ENCODE measurements at regions not wholly inside any gene's neighbourhood (a gene's known extent, or its start where the extent isn't known, plus 50 kb on each side); places are given as distances from the start of the nearest gene placed in this dataset.

DNA sequence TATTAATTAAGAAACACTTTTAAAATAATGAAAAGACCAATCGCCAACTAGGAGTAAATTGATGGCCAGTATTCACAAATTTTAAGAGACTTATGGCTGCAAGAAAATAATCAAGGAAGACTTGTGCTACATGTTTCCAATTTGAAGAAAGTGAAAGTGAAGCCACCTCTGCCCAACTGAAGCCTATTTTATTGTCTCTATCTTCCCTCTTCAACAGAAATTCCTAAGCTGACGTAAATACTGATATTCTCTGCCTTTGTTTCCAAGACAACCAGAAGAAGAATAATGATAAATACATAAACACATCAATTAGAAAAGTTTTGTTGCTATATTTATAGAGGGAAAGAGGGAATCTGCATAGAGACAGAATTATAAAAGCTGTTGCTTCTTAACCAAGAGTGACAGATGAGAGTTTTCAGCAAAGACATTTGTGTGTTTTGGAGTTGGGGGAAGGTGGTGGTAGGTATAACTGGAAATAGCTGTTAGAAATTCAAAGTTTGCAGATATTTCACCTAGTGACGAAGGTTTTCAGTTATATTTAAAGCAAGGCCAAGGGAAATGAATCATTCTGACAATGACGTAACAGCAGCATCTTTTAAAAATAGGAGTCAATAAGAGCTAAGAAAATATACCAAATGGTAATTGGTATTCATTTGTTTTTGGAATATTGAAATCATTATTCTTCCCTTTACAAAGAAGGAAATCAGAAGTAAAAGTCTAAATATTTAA, 576.6 kb upstream of the SORCS1 start:
- H3K4me3 Mint-ChIP-seq, result no peak overlapping the region
- H3K27me3 Mint-ChIP-seq, result no peaks in the 10 kb centered on the region
- H3K9me3 Mint-ChIP-seq (ENCODE audit: low read depth), result peaks cover 18% of the 10 kb centered on the region
- DNase-seq (no peak), ATAC-seq (no peak)
- CTCF ChIA-PET, result interaction anchor here (1.8 kb wide), 1 partner anchor 51 kb away, joined by 3 read pairs; no protein-coding TSS in a partner anchor
- H3K27ac Mint-ChIP-seq, result no peak overlapping the region
- no peaks in the 10 kb centered on the region for H3K4me1 Mint-ChIP-seq
- no peaks in the 10 kb centered on the region for H3K36me3 Mint-ChIP-seq

DNA sequence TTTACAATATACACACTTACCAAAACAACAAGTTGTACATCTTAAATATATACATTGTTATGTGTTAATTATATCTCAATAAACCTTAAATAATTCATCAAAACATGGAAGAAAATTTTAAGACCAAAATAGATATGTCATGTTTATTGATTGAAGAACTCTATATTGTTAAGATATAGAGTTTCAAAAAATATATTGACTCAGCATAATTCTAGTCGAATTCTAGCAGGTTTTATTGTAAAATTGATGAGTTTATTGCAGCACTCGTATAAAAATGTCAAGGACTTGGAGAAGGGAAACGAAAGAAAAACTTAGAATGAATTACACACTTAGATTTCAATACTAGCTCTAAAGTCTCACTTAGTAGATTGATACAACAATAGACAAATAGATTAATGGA, 575.4 kb upstream of the SORCS1 start:
- DNase-seq, result no peak
- H3K9me3 Mint-ChIP-seq (ENCODE audit: low read depth), result peaks cover 20% of the 10 kb centered on the region
- no peak for ATAC-seq
- no peak overlapping the region for H3K27ac Mint-ChIP-seq
- no peaks in the 10 kb centered on the region for H3K36me3 Mint-ChIP-seq
- CTCF ChIA-PET, result no interaction called here
- no peak overlapping the region for H3K4me3 Mint-ChIP-seq
- H3K4me1 Mint-ChIP-seq, result no peaks in the 10 kb centered on the region
- H3K27me3 Mint-ChIP-seq, result no peaks in the 10 kb centered on the region

DNA sequence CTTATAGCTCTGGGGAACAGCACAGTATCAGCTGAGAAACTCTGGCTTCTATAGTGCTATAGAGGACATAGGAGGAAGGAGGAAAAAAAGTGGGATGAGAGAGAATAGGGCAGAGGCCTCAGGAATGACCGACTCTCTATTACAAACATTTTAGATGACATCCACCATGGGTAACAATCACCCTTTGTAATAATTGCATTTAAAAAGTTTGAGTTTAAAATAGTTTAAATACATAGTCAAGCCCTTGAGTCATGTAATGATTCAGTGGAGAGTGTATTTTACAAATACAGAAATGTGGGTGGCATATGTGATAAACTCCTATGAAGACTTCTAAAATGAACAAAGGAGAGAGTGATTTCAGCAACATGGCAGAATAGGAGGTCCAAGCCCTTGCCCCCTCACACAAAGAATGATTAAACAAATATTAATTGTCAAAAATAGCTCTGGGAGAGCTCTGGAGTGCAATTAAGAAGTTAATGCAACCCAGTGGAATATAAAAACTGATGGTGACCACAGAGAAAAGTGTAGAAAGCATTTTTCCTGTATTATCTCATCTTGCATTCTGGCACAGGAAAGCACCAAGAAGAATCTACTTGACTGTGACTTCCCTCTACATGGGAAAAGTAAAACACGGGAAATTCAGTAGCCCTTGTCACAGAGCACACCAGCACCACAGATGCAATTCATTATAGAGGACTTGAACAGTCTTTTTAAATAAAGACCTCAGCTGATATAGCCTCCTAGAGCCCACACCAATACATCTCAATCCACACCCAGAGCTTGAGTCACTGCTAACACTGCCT, 569.0 kb upstream of the SORCS1 start:
- Mint-ChIP-seq H3K27me3 (no peaks in the 10 kb centered on the region), H3K9me3 (ENCODE audit: low read depth) (peaks cover 21% of the 10 kb centered on the region), H3K36me3 (no peaks in the 10 kb centered on the region), H3K27ac (no peak overlapping the region), H3K4me3 (no peak overlapping the region), H3K4me1 (no peaks in the 10 kb centered on the region)
- ATAC-seq (no peak), DNase-seq (no peak)
- CTCF ChIA-PET, result no interaction called here

DNA sequence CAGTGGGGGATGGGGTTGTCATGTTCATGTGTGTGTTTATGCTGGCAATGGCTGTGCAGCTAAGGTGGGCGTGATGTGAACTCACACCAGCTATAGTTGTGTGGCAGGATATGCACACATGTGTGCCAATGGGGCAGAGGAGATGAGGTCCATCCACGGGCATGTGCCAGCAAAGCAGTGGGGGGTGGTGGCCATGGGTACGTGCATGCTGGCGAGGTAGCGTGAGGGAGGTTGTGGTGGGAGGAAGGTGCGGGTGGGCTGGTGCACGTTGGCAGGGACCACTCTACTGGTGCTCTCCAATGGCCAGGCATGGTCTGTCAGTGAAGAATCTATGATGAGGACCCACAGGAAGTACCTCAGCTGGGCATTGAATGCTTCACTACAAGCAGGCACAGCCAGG, 567.5 kb upstream of the SORCS1 start:
- peaks cover 18% of the 10 kb centered on the region for H3K9me3 Mint-ChIP-seq (ENCODE audit: low read depth)
- ATAC-seq (no peak), DNase-seq (no peak)
- CTCF ChIA-PET, result no interaction called here
- no peaks in the 10 kb centered on the region for H3K36me3 Mint-ChIP-seq
- no peak overlapping the region for H3K4me3 Mint-ChIP-seq
- H3K4me1 Mint-ChIP-seq, result no peaks in the 10 kb centered on the region
- H3K27me3 Mint-ChIP-seq, result no peaks in the 10 kb centered on the region
- H3K27ac Mint-ChIP-seq, result no peak overlapping the region

DNA sequence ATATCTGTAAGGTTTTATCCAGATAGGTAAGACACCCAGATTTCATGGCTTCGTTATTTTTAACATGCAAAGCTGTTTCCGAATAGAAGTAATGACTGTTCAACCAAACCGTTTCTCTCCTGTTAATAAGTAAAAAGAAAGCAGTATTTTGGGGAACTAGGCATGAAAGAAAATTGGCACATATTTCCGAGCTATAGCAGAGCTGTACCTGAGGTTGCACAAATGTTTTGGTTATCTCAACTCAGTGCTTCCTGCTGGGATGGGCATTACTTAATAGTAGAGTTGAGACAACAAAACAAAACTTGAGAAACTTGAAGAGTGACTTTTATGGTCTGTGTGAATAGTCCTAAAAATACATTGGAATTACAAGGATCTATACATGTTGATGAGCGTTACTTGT, 564.3 kb upstream of the SORCS1 start:
- CTCF ChIA-PET, result no interaction called here
- Mint-ChIP-seq H3K4me1 (no peaks in the 10 kb centered on the region), H3K36me3 (no peaks in the 10 kb centered on the region), H3K9me3 (ENCODE audit: low read depth) (peaks cover 15% of the 10 kb centered on the region), H3K27ac (no peak overlapping the region), H3K27me3 (no peaks in the 10 kb centered on the region), H3K4me3 (no peak overlapping the region)
- no peak for ATAC-seq
- no peak for DNase-seq

DNA sequence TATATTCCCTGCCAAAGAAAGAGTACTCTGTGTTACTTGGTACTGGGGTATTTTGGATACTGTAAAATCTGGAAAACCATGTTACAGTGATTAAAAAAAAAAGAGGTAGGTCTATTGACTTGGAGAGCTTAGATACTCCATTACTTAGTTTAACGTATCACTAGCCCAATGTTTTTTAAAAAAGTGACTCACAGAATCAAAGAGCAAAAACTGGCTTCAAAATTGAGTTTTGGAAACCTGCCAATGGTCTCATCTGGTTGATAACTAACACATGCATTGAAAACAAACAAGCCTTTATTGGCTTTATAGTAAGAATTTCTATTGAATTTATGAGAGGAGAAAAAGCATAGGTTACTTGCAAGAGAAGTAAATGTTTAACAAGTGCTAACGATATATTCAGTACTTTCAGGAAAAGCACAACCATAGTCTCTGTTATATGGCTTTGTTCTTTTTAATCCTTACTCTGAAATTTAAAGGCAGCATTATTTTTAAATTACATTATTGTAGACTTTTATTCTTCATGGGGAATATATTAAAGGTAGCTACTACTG, 563.3 kb upstream of the SORCS1 start:
- no peaks in the 10 kb centered on the region for H3K4me1 Mint-ChIP-seq
- H3K4me3 Mint-ChIP-seq, result no peak overlapping the region
- no peak for DNase-seq
- peaks cover 13% of the 10 kb centered on the region for H3K9me3 Mint-ChIP-seq (ENCODE audit: low read depth)
- no peaks in the 10 kb centered on the region for H3K27me3 Mint-ChIP-seq
- ATAC-seq, result no peak
- H3K36me3 Mint-ChIP-seq, result no peaks in the 10 kb centered on the region
- no peak overlapping the region for H3K27ac Mint-ChIP-seq
- CTCF ChIA-PET, result no interaction called here

DNA sequence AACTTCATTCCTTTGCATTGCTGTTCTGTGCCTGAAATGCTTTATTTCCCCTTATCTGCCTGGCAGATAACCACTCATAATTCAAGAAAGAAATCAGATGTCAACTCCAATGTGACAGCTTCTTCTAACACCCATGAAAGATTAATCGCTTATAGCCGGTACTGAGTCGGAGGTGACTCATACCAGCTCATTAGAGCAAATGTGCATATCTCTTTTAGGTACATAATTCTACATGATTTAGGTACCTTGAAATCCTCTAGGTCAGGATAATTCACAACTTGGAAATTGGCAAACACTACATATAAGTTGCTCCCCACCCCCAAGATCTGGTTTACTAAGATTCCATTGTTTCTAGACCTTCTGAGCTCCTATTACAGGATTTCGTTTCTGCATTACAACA, 554.4 kb upstream of the SORCS1 start:
- Mint-ChIP-seq H3K4me1 (no peaks in the 10 kb centered on the region), H3K4me3 (no peak overlapping the region), H3K27me3 (no peaks in the 10 kb centered on the region), H3K36me3 (no peaks in the 10 kb centered on the region), H3K9me3 (ENCODE audit: low read depth) (peaks cover 4% of the 10 kb centered on the region), H3K27ac (no peak overlapping the region)
- CTCF ChIA-PET, result no interaction called here
- no peak for ATAC-seq
- no peak for DNase-seq

DNA sequence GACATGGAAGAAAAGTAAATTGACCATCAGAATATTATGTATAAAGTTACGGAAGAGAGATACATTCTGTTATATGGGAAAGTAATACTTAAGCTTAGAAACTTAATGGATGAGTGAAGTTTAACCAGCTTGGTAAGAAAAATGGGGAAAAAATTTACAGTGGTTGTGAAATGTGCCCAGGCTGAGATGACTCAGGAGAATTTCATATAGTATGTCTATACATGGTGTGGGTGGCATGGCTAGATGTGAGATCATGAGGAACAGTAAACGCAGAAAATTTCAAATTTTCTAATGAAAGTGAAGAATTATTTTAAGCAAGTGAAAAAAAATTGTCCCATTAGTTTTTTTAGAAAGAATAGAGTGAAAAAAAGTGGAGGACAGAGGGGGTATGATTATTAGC, 552.5 kb upstream of the SORCS1 start:
- Mint-ChIP-seq H3K9me3 (ENCODE audit: low read depth) (peaks cover 5% of the 10 kb centered on the region), H3K4me1 (no peaks in the 10 kb centered on the region), H3K4me3 (no peak overlapping the region), H3K27ac (no peak overlapping the region), H3K27me3 (no peaks in the 10 kb centered on the region), H3K36me3 (no peaks in the 10 kb centered on the region)
- CTCF ChIA-PET, result no interaction called here
- DNase-seq (no peak), ATAC-seq (no peak)

DNA sequence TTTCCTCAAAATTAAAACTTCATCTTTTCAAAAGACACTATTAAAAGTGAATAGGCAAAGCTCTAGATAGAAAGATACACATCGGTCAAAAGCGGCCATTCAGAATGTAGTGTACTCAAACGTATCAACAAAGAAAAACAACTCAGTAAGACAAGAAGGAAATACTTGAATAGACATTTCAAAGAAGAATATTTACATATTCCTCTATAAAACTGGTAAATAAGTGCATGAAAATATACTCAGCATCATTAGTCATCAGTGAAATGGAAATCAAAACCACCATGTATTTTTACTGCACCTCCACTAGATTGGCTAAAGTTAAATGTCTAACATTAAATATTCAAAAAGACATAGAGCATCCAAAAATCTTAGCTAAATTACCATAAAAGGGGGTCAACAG, 551.1 kb upstream of the SORCS1 start:
- ATAC-seq (no peak), DNase-seq (no peak)
- no peaks in the 10 kb centered on the region for H3K36me3 Mint-ChIP-seq
- H3K4me1 Mint-ChIP-seq, result no peaks in the 10 kb centered on the region
- H3K27me3 Mint-ChIP-seq, result no peaks in the 10 kb centered on the region
- H3K27ac Mint-ChIP-seq, result no peak overlapping the region
- CTCF ChIA-PET, result no interaction called here
- peaks cover 10% of the 10 kb centered on the region for H3K9me3 Mint-ChIP-seq (ENCODE audit: low read depth)
- H3K4me3 Mint-ChIP-seq, result no peak overlapping the region

DNA sequence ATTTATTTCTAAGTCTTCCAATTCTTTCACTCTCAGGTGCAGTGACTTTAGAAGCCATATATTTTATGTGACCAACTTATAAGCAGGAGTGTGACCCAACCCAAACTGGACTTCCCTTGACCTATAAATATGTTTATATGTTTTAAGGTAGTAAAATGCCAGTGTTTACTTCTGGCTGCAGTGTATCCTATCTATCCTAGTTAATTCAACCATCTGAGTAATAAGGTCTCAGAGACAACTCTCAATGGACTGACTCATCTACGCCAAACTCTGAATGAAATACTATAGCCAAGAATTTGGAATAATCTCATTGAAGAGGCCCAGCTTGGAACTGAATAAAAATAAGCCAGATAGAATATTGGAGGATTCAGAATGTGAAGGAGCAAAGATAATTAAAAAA, 544.5 kb upstream of the SORCS1 start:
- DNase-seq, result no peak
- no peaks in the 10 kb centered on the region for H3K36me3 Mint-ChIP-seq
- H3K4me3 Mint-ChIP-seq, result no peak overlapping the region
- no peaks in the 10 kb centered on the region for H3K27me3 Mint-ChIP-seq
- CTCF ChIA-PET, result no interaction called here
- H3K9me3 Mint-ChIP-seq (ENCODE audit: low read depth), result peaks cover 6% of the 10 kb centered on the region
- no peaks in the 10 kb centered on the region for H3K4me1 Mint-ChIP-seq
- ATAC-seq, result no peak
- no peak overlapping the region for H3K27ac Mint-ChIP-seq

DNA sequence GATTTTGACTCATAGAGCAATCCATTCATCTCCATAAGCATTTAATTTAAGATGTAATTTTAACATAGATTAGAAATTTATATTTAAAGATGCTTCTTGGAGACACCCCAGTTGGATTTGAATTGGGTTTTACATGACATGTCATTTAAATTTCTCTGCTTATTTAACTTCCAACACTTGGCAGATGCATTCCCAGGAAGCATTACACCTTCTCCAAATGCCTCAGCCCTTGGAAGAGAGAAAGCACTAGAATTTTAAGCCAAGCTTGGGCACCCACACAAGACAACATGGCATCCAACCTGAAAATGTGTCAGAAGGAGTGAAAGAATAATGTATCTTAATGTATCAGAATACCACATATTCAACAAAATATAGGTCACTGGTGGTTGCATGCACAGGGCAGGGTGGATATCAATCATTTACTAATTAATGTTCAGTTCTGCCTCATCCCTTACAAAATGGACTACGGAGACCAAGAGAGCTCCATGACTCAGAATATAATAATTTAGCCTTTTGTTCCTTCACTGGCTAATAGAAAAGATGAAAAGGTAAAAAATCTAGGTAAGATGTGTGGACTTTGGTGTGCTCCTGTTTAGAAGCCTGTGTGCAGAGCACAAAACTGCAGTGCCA, 541.7 kb upstream of the SORCS1 start:
- H3K4me3 Mint-ChIP-seq, result no peak overlapping the region
- ATAC-seq (no peak), DNase-seq (no peak)
- H3K36me3 Mint-ChIP-seq, result no peaks in the 10 kb centered on the region
- H3K4me1 Mint-ChIP-seq, result no peaks in the 10 kb centered on the region
- H3K27me3 Mint-ChIP-seq, result no peaks in the 10 kb centered on the region
- H3K9me3 Mint-ChIP-seq (ENCODE audit: low read depth), result peaks cover 4% of the 10 kb centered on the region
- CTCF ChIA-PET, result no interaction called here
- H3K27ac Mint-ChIP-seq, result no peak overlapping the region

DNA sequence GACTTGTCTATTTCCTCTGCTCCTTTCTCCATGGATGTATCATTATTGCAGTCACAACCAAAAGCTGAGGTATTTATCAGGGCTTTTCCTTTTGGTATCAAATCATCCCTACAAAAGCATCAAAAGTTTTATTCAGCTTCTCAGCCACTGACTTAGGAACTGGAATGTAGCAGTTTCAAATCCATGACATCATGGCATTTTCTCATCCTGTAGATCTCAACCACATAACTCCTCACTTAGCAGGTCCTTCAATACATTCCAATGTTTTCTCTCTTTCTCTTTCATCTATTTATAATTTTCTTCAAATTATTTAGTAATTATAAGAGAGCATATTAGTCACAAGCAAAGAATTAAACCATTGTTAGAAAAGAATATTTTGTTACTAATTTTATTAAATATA, 537.4 kb upstream of the SORCS1 start:
- no peak for ATAC-seq
- no peaks in the 10 kb centered on the region for H3K4me1 Mint-ChIP-seq

DNA sequence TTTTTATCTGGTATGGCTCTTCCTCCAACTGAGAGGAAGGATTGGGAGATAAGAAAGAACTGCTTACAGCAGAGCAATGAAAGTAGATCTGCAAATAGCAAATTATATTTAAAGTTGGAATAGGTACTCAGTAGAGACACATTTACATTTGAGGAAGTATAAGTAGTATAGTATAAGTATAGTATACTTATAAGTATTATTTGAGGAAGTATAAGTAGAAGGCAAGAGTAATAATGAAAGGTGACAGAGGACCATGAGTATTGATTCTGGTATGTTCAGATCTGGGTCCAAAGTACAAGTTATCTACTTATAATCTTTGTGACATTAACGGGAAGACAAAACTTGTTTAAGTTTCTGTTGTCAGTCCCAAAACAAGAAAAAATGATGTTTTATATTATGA, 527.6 kb upstream of the SORCS1 start:
- Mint-ChIP-seq H3K9me3 (ENCODE audit: low read depth) (peaks cover 5% of the 10 kb centered on the region), H3K27ac (no peak overlapping the region), H3K27me3 (no peaks in the 10 kb centered on the region), H3K36me3 (no peaks in the 10 kb centered on the region), H3K4me1 (no peaks in the 10 kb centered on the region), H3K4me3 (no peak overlapping the region)
- DNase-seq (no peak), ATAC-seq (no peak)
- CTCF ChIA-PET, result no interaction called here

More for the DNA sequence above, 537.4 kb upstream of the SORCS1 start:
- no peak overlapping the region for H3K27ac Mint-ChIP-seq
- peaks cover 2% of the 10 kb centered on the region for H3K9me3 Mint-ChIP-seq (ENCODE audit: low read depth)
- H3K4me3 Mint-ChIP-seq, result no peak overlapping the region
- H3K36me3 Mint-ChIP-seq, result no peaks in the 10 kb centered on the region
- CTCF ChIA-PET, result no interaction called here
- H3K27me3 Mint-ChIP-seq, result no peaks in the 10 kb centered on the region
- DNase-seq, result no peak

DNA sequence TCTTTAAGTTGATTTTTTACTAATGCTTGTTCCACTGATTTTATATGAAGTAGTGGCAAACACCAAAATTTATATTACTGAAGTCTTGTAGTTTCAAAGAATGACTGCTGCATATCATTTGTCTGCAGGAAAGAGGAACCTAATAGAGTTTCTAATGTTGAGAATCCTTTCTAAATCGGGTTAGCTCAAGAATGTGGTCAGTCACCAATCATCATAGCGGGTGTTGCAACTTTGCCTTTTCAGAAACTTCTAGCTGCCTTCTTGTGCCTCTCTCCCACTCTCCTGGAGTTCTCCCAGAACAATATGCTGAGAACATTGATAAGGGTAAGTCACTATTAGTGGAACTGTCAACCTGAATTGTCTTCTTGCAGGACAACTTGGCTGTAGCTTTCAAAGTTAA, 524.8 kb upstream of the SORCS1 start:
- Mint-ChIP-seq H3K9me3 (ENCODE audit: low read depth) (peaks cover 8% of the 10 kb centered on the region), H3K36me3 (no peaks in the 10 kb centered on the region), H3K4me1 (no peaks in the 10 kb centered on the region), H3K27me3 (no peaks in the 10 kb centered on the region), H3K27ac (no peak overlapping the region), H3K4me3 (no peak overlapping the region)
- ATAC-seq, result no peak
- no peak for DNase-seq
- CTCF ChIA-PET, result no interaction called here

Data from activated CD8-positive, alpha-beta memory T cell treated with anti-CD3 and anti-CD28 coated beads, Interleukin-2, amount 10 ng/mL, durations not matched to agents 7 days and 5 days (primary cell).